NCI-H1694 (cell line): ENCODE measurements at regions not wholly inside any gene's neighbourhood (a gene's known extent, or its start where the extent isn't known, plus 50 kb on each side); places are given as distances from the start of the nearest gene placed in this dataset.

Source experiments
- DNase-seq: peaks from one replicate; lab custom pipeline; 2025; lab: John Stamatoyannopoulos, UW

- no peak for DNase-seq
Observed at GRCh38 chr1:5475572-5475971, 516.7 kb downstream of the NPHP4 start.

- DNase-seq: no peak
Observed at GRCh38 chr1:5473268-5473667, 519.0 kb downstream of the NPHP4 start.

GRCh38 chr1:5466487-5466886 lies 525.7 kb downstream of the NPHP4 start:
- no peak for DNase-seq

GRCh38 chr1:5465281-5465711 lies 526.9 kb downstream of the NPHP4 start:
- DNase-seq: no peak

GRCh38 chr1:5464366-5464765 lies 527.9 kb downstream of the NPHP4 start:
- DNase-seq: no peak

GRCh38 chr1:5460974-5461373 lies 531.3 kb downstream of the NPHP4 start:
- no peak for DNase-seq

- no peak for DNase-seq
Observed at GRCh38 chr1:5459839-5460610, 532.2 kb downstream of the NPHP4 start.

- no peak for DNase-seq
Observed at GRCh38 chr1:5458248-5458647, 534.0 kb downstream of the NPHP4 start.

GRCh38 chr1:5456090-5456811 lies 536.0 kb downstream of the NPHP4 start:
- DNase-seq: peak; percentile 83

GRCh38 chr1:5455651-5456050 lies 536.6 kb downstream of the NPHP4 start:
- no peak for DNase-seq

- DNase-seq: no peak
Observed at GRCh38 chr1:5455056-5455455, 537.2 kb downstream of the NPHP4 start.

GRCh38 chr1:5453347-5453746 lies 538.9 kb downstream of the NPHP4 start:
- DNase-seq: no peak

GRCh38 chr1:5451671-5452070 lies 540.6 kb downstream of the NPHP4 start:
- no peak for DNase-seq

GRCh38 chr1:5448486-5448885 lies 543.7 kb downstream of the NPHP4 start:
- DNase-seq: no peak

GRCh38 chr1:5447503-5447960 lies 544.7 kb downstream of the NPHP4 start:
- DNase-seq: no peak

GRCh38 chr1:5444396-5444795 lies 547.8 kb downstream of the NPHP4 start:
- no peak for DNase-seq

GRCh38 chr1:5436808-5437207 lies 555.4 kb downstream of the NPHP4 start:
- no peak for DNase-seq

- no peak for DNase-seq
Observed at GRCh38 chr1:5435414-5435813, 556.8 kb downstream of the NPHP4 start.

GRCh38 chr1:5432436-5432835 lies 559.8 kb downstream of the NPHP4 start:
- no peak for DNase-seq

- no peak for DNase-seq
Observed at GRCh38 chr1:5430911-5431697, 561.1 kb downstream of the NPHP4 start.

- no peak for DNase-seq
Observed at GRCh38 chr1:5430136-5430535, 562.1 kb downstream of the NPHP4 start.

- no peak for DNase-seq
Observed at GRCh38 chr1:5428351-5428750, 563.9 kb downstream of the NPHP4 start.
